Liver (tissue), 3 donors: ENCODE measurements at regions not wholly inside any gene's neighbourhood (a gene's known extent, or its start where the extent isn't known, plus 50 kb on each side); places are given as distances from the start of the nearest gene placed in this dataset.

ENCODE experiments used
- ATF3 ChIP-seq: IDR thresholded peaks from 2 replicates; pipeline ENCODE4 v1.6.1; 2016; ENCODE audit warnings: antibody characterized with exemption
- CTCF ChIP-seq: fragments of 150-350 bp; IDR thresholded peaks from 2 replicates; pipeline ENCODE4 v1.5.1; 2017; ENCODE audit warnings: improper control_type of control experiment, low read depth, low read length; ENCODE audit not compliant: missing input control
- EGR1 ChIP-seq, 2 donors: IDR thresholded peaks; 2 replicates each; pipeline ENCODE4 v1.6.1; 2016 to 2018; ENCODE audit warnings: antibody characterized with exemption in 2 of 2, low read depth in 2 of 2
- GABPA ChIP-seq, 2 donors: IDR thresholded peaks in 1 of 2; conservative IDR thresholded peaks in 1 of 2; 2 replicates each; pipeline ENCODE4 v1.6.1; 2016; ENCODE audit warnings: antibody characterized with exemption in 2 of 2, mild to moderate bottlenecking in 1 of 2, moderate library complexity in 1 of 2
- HNF4G ChIP-seq: IDR thresholded peaks from 2 replicates; pipeline ENCODE4 v1.6.1; 2016; ENCODE audit warnings: antibody characterized with exemption
- JUND ChIP-seq, 2 donors: IDR thresholded peaks; 2 replicates each; pipeline ENCODE4 v1.6.1; 2016; ENCODE audit warnings: antibody characterized with exemption in 2 of 2
- MAX ChIP-seq: IDR thresholded peaks from 2 replicates; pipeline ENCODE4 v1.6.1; 2016; ENCODE audit warnings: antibody characterized with exemption
- RAD21 ChIP-seq, 2 donors: IDR thresholded peaks; 2 replicates each; pipeline ENCODE4 v1.6.1; 2016; ENCODE audit warnings: antibody characterized with exemption in 2 of 2, mild to moderate bottlenecking in 2 of 2
- RXRA ChIP-seq, 2 donors: IDR thresholded peaks; 2 replicates each; pipeline ENCODE4 v1.6.1; 2017 to 2018; ENCODE audit warnings: antibody characterized with exemption in 2 of 2, mild to moderate bottlenecking in 1 of 2
- TAF1 ChIP-seq: conservative IDR thresholded peaks from 2 replicates; pipeline ENCODE4 v1.6.1; 2016; ENCODE audit warnings: antibody characterized with exemption, mild to moderate bottlenecking
- YY1 ChIP-seq: IDR thresholded peaks from 2 replicates; pipeline ENCODE4 v1.6.1; 2016; ENCODE audit warnings: antibody characterized with exemption, mild to moderate bottlenecking
- TF ChIP-seq, protein P1 (sequence below): IDR thresholded peaks from 2 replicates; pipeline ENCODE4 v1.6.1; 2016; ENCODE audit warnings: antibody characterized with exemption, mild to moderate bottlenecking
- TF ChIP-seq, protein P2 (sequence below): IDR thresholded peaks from 2 replicates; pipeline ENCODE4 v1.6.1; 2016; ENCODE audit warnings: antibody characterized with exemption
- donor health status: healthy.
- donor health status: healthy.

- TF ChIP-seq CTCF (no peak), JUND (IDR thresholded peaks at IDR 0.05) (no peak), ATF3 (no peak), TAF1 (no peak), HNF4G (no peak), YY1 (no peak), EGR1 (IDR thresholded peaks at IDR 0.05; ENCODE audit: low read depth in 2 of 2) (no peak), RAD21 (IDR thresholded peaks at IDR 0.05) (no peak), MAX (no peak), RXRA (IDR thresholded peaks at IDR 0.05) (no peak), GABPA (IDR thresholded peaks at IDR 0.05 in 1 of 2, conservative IDR thresholded peaks at IDR 0.05 in 1 of 2) (no peak)
- TF ChIP-seq, protein P1, sequence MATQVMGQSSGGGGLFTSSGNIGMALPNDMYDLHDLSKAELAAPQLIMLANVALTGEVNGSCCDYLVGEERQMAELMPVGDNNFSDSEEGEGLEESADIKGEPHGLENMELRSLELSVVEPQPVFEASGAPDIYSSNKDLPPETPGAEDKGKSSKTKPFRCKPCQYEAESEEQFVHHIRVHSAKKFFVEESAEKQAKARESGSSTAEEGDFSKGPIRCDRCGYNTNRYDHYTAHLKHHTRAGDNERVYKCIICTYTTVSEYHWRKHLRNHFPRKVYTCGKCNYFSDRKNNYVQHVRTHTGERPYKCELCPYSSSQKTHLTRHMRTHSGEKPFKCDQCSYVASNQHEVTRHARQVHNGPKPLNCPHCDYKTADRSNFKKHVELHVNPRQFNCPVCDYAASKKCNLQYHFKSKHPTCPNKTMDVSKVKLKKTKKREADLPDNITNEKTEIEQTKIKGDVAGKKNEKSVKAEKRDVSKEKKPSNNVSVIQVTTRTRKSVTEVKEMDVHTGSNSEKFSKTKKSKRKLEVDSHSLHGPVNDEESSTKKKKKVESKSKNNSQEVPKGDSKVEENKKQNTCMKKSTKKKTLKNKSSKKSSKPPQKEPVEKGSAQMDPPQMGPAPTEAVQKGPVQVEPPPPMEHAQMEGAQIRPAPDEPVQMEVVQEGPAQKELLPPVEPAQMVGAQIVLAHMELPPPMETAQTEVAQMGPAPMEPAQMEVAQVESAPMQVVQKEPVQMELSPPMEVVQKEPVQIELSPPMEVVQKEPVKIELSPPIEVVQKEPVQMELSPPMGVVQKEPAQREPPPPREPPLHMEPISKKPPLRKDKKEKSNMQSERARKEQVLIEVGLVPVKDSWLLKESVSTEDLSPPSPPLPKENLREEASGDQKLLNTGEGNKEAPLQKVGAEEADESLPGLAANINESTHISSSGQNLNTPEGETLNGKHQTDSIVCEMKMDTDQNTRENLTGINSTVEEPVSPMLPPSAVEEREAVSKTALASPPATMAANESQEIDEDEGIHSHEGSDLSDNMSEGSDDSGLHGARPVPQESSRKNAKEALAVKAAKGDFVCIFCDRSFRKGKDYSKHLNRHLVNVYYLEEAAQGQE = no peak
- TF ChIP-seq, protein P2, sequence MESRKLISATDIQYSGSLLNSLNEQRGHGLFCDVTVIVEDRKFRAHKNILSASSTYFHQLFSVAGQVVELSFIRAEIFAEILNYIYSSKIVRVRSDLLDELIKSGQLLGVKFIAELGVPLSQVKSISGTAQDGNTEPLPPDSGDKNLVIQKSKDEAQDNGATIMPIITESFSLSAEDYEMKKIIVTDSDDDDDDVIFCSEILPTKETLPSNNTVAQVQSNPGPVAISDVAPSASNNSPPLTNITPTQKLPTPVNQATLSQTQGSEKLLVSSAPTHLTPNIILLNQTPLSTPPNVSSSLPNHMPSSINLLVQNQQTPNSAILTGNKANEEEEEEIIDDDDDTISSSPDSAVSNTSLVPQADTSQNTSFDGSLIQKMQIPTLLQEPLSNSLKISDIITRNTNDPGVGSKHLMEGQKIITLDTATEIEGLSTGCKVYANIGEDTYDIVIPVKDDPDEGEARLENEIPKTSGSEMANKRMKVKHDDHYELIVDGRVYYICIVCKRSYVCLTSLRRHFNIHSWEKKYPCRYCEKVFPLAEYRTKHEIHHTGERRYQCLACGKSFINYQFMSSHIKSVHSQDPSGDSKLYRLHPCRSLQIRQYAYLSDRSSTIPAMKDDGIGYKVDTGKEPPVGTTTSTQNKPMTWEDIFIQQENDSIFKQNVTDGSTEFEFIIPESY = no peak
Observed at GRCh38 chr1:55869065-55869464, 653.9 kb upstream of the USP24 start.
